HUES6 (cell line): ENCODE measurements at regions not wholly inside any gene's neighbourhood (a gene's known extent, or its start where the extent isn't known, plus 50 kb on each side); places are given as distances from the start of the nearest gene placed in this dataset.

Source experiments
- H3K27ac ChIP-seq: 2 replicates; pipeline ENCODE4 v1.7.0; 2013; ENCODE audit warnings: low read depth, mild to moderate bottlenecking, low read length, inconsistent platforms
- H3K27me3 ChIP-seq: 2 replicates; pipeline ENCODE4 v1.6.1; 2013; ENCODE audit warnings: low read length; ENCODE audit not compliant: control insufficient read depth, insufficient read depth
- H3K36me3 ChIP-seq: 2 replicates; pipeline ENCODE4 v1.6.1; 2013; ENCODE audit warnings: low read length; ENCODE audit not compliant: control insufficient read depth, insufficient read depth
- H3K4me1 ChIP-seq: 2 replicates; pipeline ENCODE4 v1.6.1; 2013; ENCODE audit warnings: low read length; ENCODE audit not compliant: control insufficient read depth, insufficient read depth
- H3K4me3 ChIP-seq: 2 replicates; pipeline ENCODE4 v1.5.1; 2013; ENCODE audit warnings: low read depth, low read length
- H3K9ac ChIP-seq: one replicate; pipeline ENCODE4 v1.6.1; 2013; ENCODE audit warnings: mild to moderate bottlenecking, low read length
- H3K9me3 ChIP-seq: 2 replicates; pipeline ENCODE4 v1.6.1; 2013; ENCODE audit warnings: low read depth, low read length; ENCODE audit not compliant: control insufficient read depth, insufficient read depth

DNA sequence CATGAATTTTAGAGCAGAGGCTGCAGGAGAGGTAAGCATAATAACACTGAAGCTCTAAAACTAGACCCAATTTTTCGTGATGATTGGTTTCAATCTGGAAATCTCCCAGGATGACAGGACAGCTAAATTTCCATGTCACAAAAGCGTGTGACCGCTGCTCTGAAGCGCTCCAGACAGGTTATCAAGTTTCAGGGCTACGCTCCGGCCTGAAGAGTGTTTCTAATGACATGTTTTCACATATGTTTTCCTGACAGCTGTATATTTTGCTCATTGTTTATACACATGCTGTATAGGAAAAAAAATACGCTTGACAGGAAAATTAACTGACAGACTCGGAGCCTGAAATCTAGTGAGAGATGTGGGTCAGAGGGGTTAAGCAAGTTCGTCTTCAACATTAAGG, 219.8 kb upstream of the BMPER start:
- H3K4me3 ChIP-seq: no peak overlapping the region
- 0 out of 2 replicates have a peak, but pooled peaks cover 4% of the 10 kb centered on the region for H3K36me3 ChIP-seq
- no peaks in the 10 kb centered on the region for H3K27me3 ChIP-seq
- no peak overlapping the region for H3K9ac ChIP-seq
- H3K9me3 ChIP-seq: no peaks in the 10 kb centered on the region
- no peak overlapping the region for H3K27ac ChIP-seq
- H3K4me1 ChIP-seq: no peaks in the 10 kb centered on the region

DNA sequence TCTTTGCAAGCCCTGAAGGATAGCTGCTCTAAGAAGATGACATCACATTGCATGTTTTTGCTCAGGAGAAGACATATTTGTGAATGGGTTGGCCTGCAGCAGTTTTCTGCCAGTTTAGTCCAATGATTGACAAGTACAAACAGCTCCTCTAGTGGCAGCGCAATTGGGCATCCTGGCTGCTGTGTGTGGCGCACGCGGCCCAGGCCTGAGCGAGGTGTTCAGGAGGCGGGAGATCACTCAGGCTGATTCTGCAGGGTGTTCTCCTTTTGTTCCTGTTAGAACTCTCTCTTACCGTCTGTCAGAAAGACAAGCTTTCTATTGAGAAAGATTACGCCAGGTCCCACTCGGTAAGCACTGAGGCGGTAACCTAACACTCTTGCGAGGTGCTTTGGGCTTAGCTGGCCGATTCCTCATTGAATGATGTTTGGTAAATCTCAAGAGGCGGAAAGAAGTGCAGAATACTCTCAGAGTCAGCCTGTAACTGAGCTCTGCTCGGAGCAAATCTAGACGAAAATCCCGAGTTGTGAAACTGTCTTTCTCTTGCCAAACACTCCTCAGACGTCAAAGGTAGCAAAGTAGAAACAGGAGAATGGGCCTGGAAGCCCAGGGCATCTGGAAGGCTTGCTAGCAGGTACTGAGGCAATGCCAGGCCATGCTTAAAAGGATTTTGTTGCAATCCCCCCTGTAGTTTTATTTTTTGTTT, 219.2 kb upstream of the BMPER start:
- Histone ChIP-seq H3K9me3 (no peaks in the 10 kb centered on the region), H3K27me3 (no peaks in the 10 kb centered on the region), H3K4me3 (no peak overlapping the region), H3K27ac (no peak overlapping the region), H3K4me1 (no peaks in the 10 kb centered on the region), H3K36me3 (0 out of 2 replicates have a peak, but pooled peaks cover 4% of the 10 kb centered on the region), H3K9ac (no peak overlapping the region)

DNA sequence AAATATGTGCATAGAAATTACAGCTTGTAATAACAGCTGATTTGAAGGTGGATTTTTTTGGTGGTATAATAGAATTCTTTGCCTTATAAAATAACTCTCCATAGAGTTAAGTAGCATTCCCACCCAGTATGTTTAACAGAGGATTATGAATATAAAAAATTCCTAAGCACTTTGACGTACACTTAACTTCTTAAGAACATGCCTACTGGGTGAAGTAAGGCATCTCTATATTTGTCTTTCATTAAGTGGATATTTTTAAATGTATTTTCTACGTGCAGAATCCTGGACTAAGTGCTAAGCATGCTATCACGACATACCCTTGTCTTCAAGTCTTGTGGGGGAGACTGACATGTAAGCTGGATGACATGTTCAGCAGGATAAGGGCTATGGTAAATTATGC, 217.7 kb upstream of the BMPER start:
- Histone ChIP-seq H3K4me3 (no peak overlapping the region), H3K9me3 (no peaks in the 10 kb centered on the region), H3K27ac (no peak overlapping the region)

DNA sequence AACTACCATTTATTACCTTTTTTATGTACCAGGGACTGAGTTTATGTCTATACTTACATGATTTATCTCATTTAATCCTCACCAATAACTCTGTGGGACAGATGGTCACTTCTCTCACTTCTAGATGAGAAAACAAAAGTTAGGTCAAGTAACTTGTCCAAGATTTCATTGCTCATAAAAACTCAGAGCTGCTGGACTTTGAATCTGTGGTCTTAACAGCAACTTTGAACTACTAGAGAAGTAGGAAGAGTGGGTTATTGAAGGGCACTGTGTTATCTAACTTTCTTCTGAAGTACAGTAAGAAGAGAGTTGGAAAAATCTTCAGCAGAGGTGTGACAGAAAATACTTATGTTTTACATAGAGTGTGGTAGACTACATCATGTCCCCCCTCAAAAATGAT, 214.2 kb upstream of the BMPER start:
- H3K36me3 ChIP-seq: 0 out of 2 replicates have a peak, but pooled peaks cover 4% of the 10 kb centered on the region
- no peaks in the 10 kb centered on the region for H3K27me3 ChIP-seq
- H3K4me1 ChIP-seq: no peaks in the 10 kb centered on the region
- H3K9ac ChIP-seq: no peak overlapping the region
- H3K27ac ChIP-seq: no peak overlapping the region
- H3K4me3 ChIP-seq: no peak overlapping the region
- no peaks in the 10 kb centered on the region for H3K9me3 ChIP-seq

More for the DNA sequence above, 217.7 kb upstream of the BMPER start:
- Histone ChIP-seq H3K9ac (no peak overlapping the region), H3K36me3 (0 out of 2 replicates have a peak, but pooled peaks cover 4% of the 10 kb centered on the region), H3K4me1 (no peaks in the 10 kb centered on the region), H3K27me3 (no peaks in the 10 kb centered on the region)

DNA sequence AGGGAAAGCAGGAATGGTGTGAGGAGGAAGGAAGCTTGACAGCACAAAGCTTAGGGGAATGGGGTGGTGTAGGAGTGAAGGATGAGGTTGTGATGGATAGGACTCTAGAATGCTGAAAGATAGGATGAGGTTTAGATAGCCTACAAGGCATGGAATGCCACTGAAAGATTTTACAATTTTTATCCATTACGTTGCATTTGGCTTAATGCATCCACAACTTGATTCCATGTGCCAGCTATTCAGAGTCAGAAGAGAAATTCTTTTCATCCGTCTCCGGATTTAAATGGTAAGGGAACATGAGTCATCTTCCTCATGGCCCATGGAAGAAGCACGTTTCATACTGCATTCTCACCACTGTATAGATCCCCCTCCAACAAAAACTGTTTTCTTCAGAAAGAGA, 212.4 kb upstream of the BMPER start:
- Histone ChIP-seq H3K9me3 (no peaks in the 10 kb centered on the region), H3K4me1 (no peaks in the 10 kb centered on the region), H3K36me3 (0 out of 2 replicates have a peak, but pooled peaks cover 4% of the 10 kb centered on the region), H3K9ac (no peak overlapping the region), H3K27ac (no peak overlapping the region), H3K4me3 (no peak overlapping the region), H3K27me3 (no peaks in the 10 kb centered on the region)

DNA sequence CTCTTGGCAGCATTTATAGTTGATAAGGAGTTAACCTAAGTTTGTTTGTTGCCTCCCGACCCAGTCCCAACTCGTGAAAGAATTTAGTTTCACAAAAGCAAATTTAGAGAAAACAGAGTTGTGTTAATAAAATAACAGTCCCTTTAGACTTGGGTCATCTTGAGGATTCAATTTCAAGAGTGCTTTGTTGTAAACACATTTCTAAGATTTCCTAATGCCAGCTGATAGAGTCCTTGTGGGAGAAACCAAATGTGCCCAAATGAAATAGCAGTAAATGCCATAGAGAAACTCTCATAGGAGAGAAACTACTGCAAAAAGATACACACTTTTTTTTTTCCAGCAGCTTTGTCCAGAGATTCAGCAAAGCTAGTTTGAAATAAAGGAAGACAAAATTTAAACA, 211.3 kb upstream of the BMPER start:
- no peaks in the 10 kb centered on the region for H3K4me1 ChIP-seq
- no peaks in the 10 kb centered on the region for H3K9me3 ChIP-seq
- H3K9ac ChIP-seq: no peak overlapping the region
- H3K27me3 ChIP-seq: no peaks in the 10 kb centered on the region
- H3K4me3 ChIP-seq: no peak overlapping the region
- no peaks in the 10 kb centered on the region for H3K36me3 ChIP-seq
- no peak overlapping the region for H3K27ac ChIP-seq

DNA sequence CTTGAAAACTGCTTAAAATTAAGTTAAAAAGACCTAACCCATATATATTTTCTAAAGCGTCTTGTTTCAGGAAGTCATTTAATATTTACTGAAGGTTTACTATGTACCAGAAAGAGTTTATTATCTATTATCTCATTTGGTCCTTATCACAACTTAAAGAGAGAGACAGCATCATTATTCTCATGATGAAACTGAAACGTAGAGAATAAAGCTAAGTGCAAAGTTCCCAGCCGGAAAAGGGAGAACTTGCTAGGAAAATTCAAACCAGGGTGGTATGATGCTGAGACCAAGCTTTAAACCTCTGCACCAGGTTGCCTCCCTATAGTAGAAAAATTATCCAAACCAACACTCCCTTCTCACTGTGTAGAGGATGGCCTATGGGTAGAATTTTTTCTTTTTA, 207.7 kb upstream of the BMPER start:
- H3K9ac ChIP-seq: no peak overlapping the region

DNA sequence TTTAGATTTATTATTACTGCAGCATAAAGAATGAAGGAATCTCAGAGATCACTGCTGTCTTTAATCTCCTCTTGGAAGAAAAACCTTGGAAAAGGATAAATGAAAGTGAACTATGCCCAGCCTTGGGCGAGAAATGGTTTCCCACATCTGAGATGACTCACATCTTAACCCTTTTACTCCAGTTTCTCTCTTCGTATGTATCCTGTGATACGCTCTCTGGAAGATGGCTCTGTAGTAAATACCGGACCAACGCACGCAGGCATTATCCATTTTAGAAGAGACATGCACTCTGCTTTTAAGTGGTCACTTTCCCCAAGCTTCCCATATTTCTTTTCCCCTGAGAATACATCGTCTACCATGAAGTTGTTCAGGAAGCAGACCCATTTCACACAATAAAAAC, 207.3 kb upstream of the BMPER start:
- H3K27ac ChIP-seq: no peak overlapping the region
- peaks cover 25% of the 10 kb centered on the region for H3K9me3 ChIP-seq
- H3K4me1 ChIP-seq: no peaks in the 10 kb centered on the region
- H3K4me3 ChIP-seq: no peak overlapping the region
- peaks cover 4% of the 10 kb centered on the region; the same call in 1 of the 2 replicates for H3K27me3 ChIP-seq
- H3K9ac ChIP-seq: no peak overlapping the region
- peaks cover 3% of the 10 kb centered on the region; the same call in 1 of the 2 replicates for H3K36me3 ChIP-seq

More for the DNA sequence above, 207.7 kb upstream of the BMPER start:
- no peak overlapping the region for H3K4me3 ChIP-seq
- peaks cover 25% of the 10 kb centered on the region for H3K9me3 ChIP-seq
- H3K36me3 ChIP-seq: peaks cover 3% of the 10 kb centered on the region; the same call in 1 of the 2 replicates
- H3K27me3 ChIP-seq: no peaks in the 10 kb centered on the region
- no peaks in the 10 kb centered on the region for H3K4me1 ChIP-seq
- no peak overlapping the region for H3K27ac ChIP-seq

DNA sequence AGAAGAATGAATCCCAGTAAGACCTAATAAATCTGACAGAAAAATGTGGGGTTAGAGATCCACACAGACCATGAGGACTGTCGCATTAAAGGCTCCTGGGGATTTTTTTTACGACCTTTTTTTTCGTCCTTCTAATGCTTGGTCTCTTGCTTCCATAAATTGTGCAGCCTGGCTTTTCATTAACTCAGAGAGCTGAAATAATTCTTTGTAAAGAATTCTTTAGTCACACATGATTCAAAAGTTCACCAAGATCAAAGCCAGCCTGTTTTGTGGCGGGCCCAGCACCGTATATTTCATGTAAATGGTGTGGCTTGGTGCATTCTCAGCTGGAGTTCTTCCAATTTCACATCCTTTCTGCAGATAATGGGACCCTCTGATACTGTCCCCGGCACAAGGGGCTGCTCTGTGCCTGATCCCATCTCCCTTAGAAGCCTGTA, 206.6 kb upstream of the BMPER start:
- Histone ChIP-seq H3K9ac (no peak overlapping the region), H3K36me3 (peaks cover 3% of the 10 kb centered on the region; the same call in 1 of the 2 replicates), H3K27ac (no peak overlapping the region), H3K4me3 (no peak overlapping the region), H3K27me3 (peaks cover 10% of the 10 kb centered on the region), H3K4me1 (no peaks in the 10 kb centered on the region), H3K9me3 (peaks cover 25% of the 10 kb centered on the region)

DNA sequence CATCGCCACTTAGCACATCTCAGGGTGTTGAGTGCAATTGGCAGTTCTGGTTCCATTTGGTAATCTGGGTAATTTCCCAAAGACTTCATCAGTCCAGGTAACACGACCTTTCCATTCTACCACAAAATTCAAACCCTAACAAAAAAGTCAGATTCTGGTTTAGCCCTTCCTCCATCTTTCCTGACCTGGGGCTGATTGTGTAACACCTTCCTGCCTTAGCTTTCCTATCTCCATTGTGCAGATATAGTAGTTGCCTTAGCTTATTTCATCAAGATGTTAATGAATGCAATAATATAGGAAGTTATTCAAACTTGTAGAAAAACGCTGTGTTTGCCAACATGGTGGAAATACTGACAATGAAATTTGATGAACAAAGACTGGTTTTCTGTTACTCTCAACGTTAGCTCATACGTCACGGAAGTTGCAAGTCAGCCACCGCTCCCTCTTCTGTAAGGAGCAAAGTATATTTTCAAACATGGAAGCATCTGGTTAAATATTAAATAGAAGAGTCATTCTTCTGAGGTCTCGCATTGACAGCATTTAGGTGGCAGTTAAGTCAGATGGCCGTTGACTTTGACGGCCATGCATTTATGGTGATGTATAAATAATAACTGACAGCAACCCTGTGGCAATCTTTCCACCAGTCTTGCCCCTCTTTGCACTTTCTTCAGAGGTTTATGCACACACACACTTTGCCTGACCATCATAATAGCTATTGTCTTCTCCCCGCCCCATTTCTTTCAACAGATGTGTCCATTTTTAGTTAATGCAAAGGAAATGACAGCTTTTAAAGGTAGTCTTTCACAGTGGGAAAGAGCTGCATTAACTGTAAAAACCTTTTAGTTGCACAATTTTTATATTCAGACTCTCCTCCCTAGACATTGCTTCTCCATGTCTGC, 205.1 kb upstream of the BMPER start:
- no peak overlapping the region for H3K27ac ChIP-seq
- H3K36me3 ChIP-seq: peaks cover 3% of the 10 kb centered on the region; the same call in 1 of the 2 replicates
- peaks cover 10% of the 10 kb centered on the region for H3K4me1 ChIP-seq
- H3K9me3 ChIP-seq: peaks cover 25% of the 10 kb centered on the region
- no peak overlapping the region for H3K4me3 ChIP-seq
- peaks cover 25% of the 10 kb centered on the region for H3K27me3 ChIP-seq
- H3K9ac ChIP-seq: no peak overlapping the region
